ENCODE measurements at regions not wholly inside any gene's neighbourhood (a gene's known extent, or its start where the extent isn't known, plus 50 kb on each side); places are given as distances from the start of the nearest gene placed in this dataset.
A peak's percentile ranks its signal among the peaks of the same experiment; 100 is the strongest.
"Not testable (repeated sequence)": the region's sequence is repeated elsewhere in the genome, so short reads cannot be mapped to it uniquely, and the experiment has no call there.

- Histone ChIP-seq H3K4me1 (ENCODE audit: control insufficient read depth, low read depth, low read length) (no peaks in the 10 kb centered on the region), H3K4me3 (ENCODE audit: low read length) (no peak overlapping the region), H3K27me3 (ENCODE audit: control insufficient read depth, insufficient read depth, low read length) (no peaks in the 10 kb centered on the region)
Observed at GRCh38 chr20:2221921-2222320, 73.9 kb upstream of the TGM3 start.

GRCh38 chr20:2223558-2224367 lies 72.0 kb upstream of the TGM3 start:
- no peak overlapping the region for H3K27ac ChIP-seq (ENCODE audit: low read length)
- H3K27me3 ChIP-seq (ENCODE audit: control insufficient read depth, insufficient read depth, low read length): no peaks in the 10 kb centered on the region
- no peak overlapping the region for H3K4me3 ChIP-seq (ENCODE audit: low read length)
- no peak overlapping the region for H3K9ac ChIP-seq (ENCODE audit: low read length)
- H3K9me3 ChIP-seq (ENCODE audit: control insufficient read depth, low read depth, low read length): peaks cover 4% of the 10 kb centered on the region
- no peaks in the 10 kb centered on the region for H3K36me3 ChIP-seq (ENCODE audit: control insufficient read depth, low read depth, low read length)
- H3K4me1 ChIP-seq (ENCODE audit: control insufficient read depth, low read depth, low read length): no peaks in the 10 kb centered on the region

More at GRCh38 chr20:2221921-2222320, 73.9 kb upstream of the TGM3 start:
- H3K27ac ChIP-seq (ENCODE audit: low read length): no peak overlapping the region
- no peaks in the 10 kb centered on the region for H3K36me3 ChIP-seq (ENCODE audit: control insufficient read depth, low read depth, low read length)
- H3K9me3 ChIP-seq (ENCODE audit: control insufficient read depth, low read depth, low read length): peaks cover 4% of the 10 kb centered on the region
- no peak overlapping the region for H3K9ac ChIP-seq (ENCODE audit: low read length)

GRCh38 chr20:2224368-2224639 lies 71.5 kb upstream of the TGM3 start:
- Histone ChIP-seq H3K4me1 (ENCODE audit: control insufficient read depth, low read depth, low read length) (no peaks in the 10 kb centered on the region), H3K27me3 (ENCODE audit: control insufficient read depth, insufficient read depth, low read length) (no peaks in the 10 kb centered on the region), H3K9me3 (ENCODE audit: control insufficient read depth, low read depth, low read length) (peaks cover 3% of the 10 kb centered on the region), H3K9ac (ENCODE audit: low read length) (no peak overlapping the region), H3K36me3 (ENCODE audit: control insufficient read depth, low read depth, low read length) (no peaks in the 10 kb centered on the region), H3K4me3 (ENCODE audit: low read length) (no peak overlapping the region), H3K27ac (ENCODE audit: low read length) (no peak overlapping the region)

- H3K27me3 ChIP-seq (ENCODE audit: control insufficient read depth, insufficient read depth, low read length); H3K27ac ChIP-seq (ENCODE audit: low read length); H3K4me1 ChIP-seq (ENCODE audit: control insufficient read depth, low read depth, low read length); H3K9me3 ChIP-seq (ENCODE audit: control insufficient read depth, low read depth, low read length); H3K4me3 ChIP-seq (ENCODE audit: low read length); H3K9ac ChIP-seq (ENCODE audit: low read length); H3K36me3 ChIP-seq (ENCODE audit: control insufficient read depth, low read depth, low read length): not testable (repeated sequence)
Observed at GRCh38 chr20:2227285-2227684, 68.5 kb upstream of the TGM3 start.

- H3K36me3 ChIP-seq (ENCODE audit: control insufficient read depth, low read depth, low read length): no peaks in the 10 kb centered on the region
- no peaks in the 10 kb centered on the region for H3K9me3 ChIP-seq (ENCODE audit: control insufficient read depth, low read depth, low read length)
- H3K4me3 ChIP-seq (ENCODE audit: low read length): no peak overlapping the region
- H3K27me3 ChIP-seq (ENCODE audit: control insufficient read depth, insufficient read depth, low read length): no peaks in the 10 kb centered on the region
- no peaks in the 10 kb centered on the region for H3K4me1 ChIP-seq (ENCODE audit: control insufficient read depth, low read depth, low read length)
- no peak overlapping the region for H3K9ac ChIP-seq (ENCODE audit: low read length)
- no peak overlapping the region for H3K27ac ChIP-seq (ENCODE audit: low read length)
Observed at GRCh38 chr20:2227861-2228260, 67.9 kb upstream of the TGM3 start.

GRCh38 chr20:2228926-2229325 lies 66.9 kb upstream of the TGM3 start:
- H3K36me3 ChIP-seq (ENCODE audit: control insufficient read depth, low read depth, low read length): no peaks in the 10 kb centered on the region
- no peak overlapping the region for H3K9ac ChIP-seq (ENCODE audit: low read length)
- no peak overlapping the region for H3K4me3 ChIP-seq (ENCODE audit: low read length)
- H3K4me1 ChIP-seq (ENCODE audit: control insufficient read depth, low read depth, low read length): no peaks in the 10 kb centered on the region
- no peak overlapping the region for H3K27ac ChIP-seq (ENCODE audit: low read length)
- no peaks in the 10 kb centered on the region for H3K27me3 ChIP-seq (ENCODE audit: control insufficient read depth, insufficient read depth, low read length)
- H3K9me3 ChIP-seq (ENCODE audit: control insufficient read depth, low read depth, low read length): no peaks in the 10 kb centered on the region

- Histone ChIP-seq H3K9ac (ENCODE audit: low read length) (no peak overlapping the region), H3K27ac (ENCODE audit: low read length) (no peak overlapping the region), H3K9me3 (ENCODE audit: control insufficient read depth, low read depth, low read length) (no peaks in the 10 kb centered on the region)
Observed at GRCh38 chr20:2230726-2231488, 64.9 kb upstream of the TGM3 start.

GRCh38 chr20:2231701-2232100 lies 64.1 kb upstream of the TGM3 start:
- Histone ChIP-seq H3K4me3 (ENCODE audit: low read length) (no peak overlapping the region), H3K9me3 (ENCODE audit: control insufficient read depth, low read depth, low read length) (no peaks in the 10 kb centered on the region), H3K27ac (ENCODE audit: low read length) (no peak overlapping the region), H3K4me1 (ENCODE audit: control insufficient read depth, low read depth, low read length) (peaks cover 16% of the 10 kb centered on the region), H3K9ac (ENCODE audit: low read length) (no peak overlapping the region), H3K27me3 (ENCODE audit: control insufficient read depth, insufficient read depth, low read length) (no peaks in the 10 kb centered on the region), H3K36me3 (ENCODE audit: control insufficient read depth, low read depth, low read length) (no peaks in the 10 kb centered on the region)

More at GRCh38 chr20:2230726-2231488, 64.9 kb upstream of the TGM3 start:
- H3K27me3 ChIP-seq (ENCODE audit: control insufficient read depth, insufficient read depth, low read length): no peaks in the 10 kb centered on the region
- H3K36me3 ChIP-seq (ENCODE audit: control insufficient read depth, low read depth, low read length): no peaks in the 10 kb centered on the region
- no peak overlapping the region for H3K4me3 ChIP-seq (ENCODE audit: low read length)
- H3K4me1 ChIP-seq (ENCODE audit: control insufficient read depth, low read depth, low read length): peaks cover 16% of the 10 kb centered on the region

- no peaks in the 10 kb centered on the region for H3K27me3 ChIP-seq (ENCODE audit: control insufficient read depth, insufficient read depth, low read length)
- H3K9me3 ChIP-seq (ENCODE audit: control insufficient read depth, low read depth, low read length): no peaks in the 10 kb centered on the region
- H3K9ac ChIP-seq (ENCODE audit: low read length): peak overlapping the region; percentile 52
- peak overlapping the region; percentile 33 for H3K4me3 ChIP-seq (ENCODE audit: low read length)
- no peaks in the 10 kb centered on the region for H3K36me3 ChIP-seq (ENCODE audit: control insufficient read depth, low read depth, low read length)
- H3K4me1 ChIP-seq (ENCODE audit: control insufficient read depth, low read depth, low read length): peaks cover 16% of the 10 kb centered on the region
- peak overlapping the region; percentile 81 for H3K27ac ChIP-seq (ENCODE audit: low read length)
Observed at GRCh38 chr20:2234598-2235191, 61.1 kb upstream of the TGM3 start.

- Histone ChIP-seq H3K27ac (ENCODE audit: low read length) (no peak overlapping the region), H3K9ac (ENCODE audit: low read length) (no peak overlapping the region), H3K4me3 (ENCODE audit: low read length) (no peak overlapping the region), H3K9me3 (ENCODE audit: control insufficient read depth, low read depth, low read length) (no peaks in the 10 kb centered on the region), H3K4me1 (ENCODE audit: control insufficient read depth, low read depth, low read length) (peaks cover 16% of the 10 kb centered on the region), H3K27me3 (ENCODE audit: control insufficient read depth, insufficient read depth, low read length) (no peaks in the 10 kb centered on the region), H3K36me3 (ENCODE audit: control insufficient read depth, low read depth, low read length) (no peaks in the 10 kb centered on the region)
Observed at GRCh38 chr20:2236256-2236655, 59.5 kb upstream of the TGM3 start.

GRCh38 chr20:2237059-2237458 lies 58.7 kb upstream of the TGM3 start:
- no peaks in the 10 kb centered on the region for H3K9me3 ChIP-seq (ENCODE audit: control insufficient read depth, low read depth, low read length)
- no peak overlapping the region for H3K27ac ChIP-seq (ENCODE audit: low read length)
- no peak overlapping the region for H3K4me3 ChIP-seq (ENCODE audit: low read length)
- H3K9ac ChIP-seq (ENCODE audit: low read length): no peak overlapping the region
- H3K4me1 ChIP-seq (ENCODE audit: control insufficient read depth, low read depth, low read length): peaks cover 16% of the 10 kb centered on the region
- H3K27me3 ChIP-seq (ENCODE audit: control insufficient read depth, insufficient read depth, low read length): no peaks in the 10 kb centered on the region
- no peaks in the 10 kb centered on the region for H3K36me3 ChIP-seq (ENCODE audit: control insufficient read depth, low read depth, low read length)

All from iPS-18a (cell line).